Naive thymus-derived CD4-positive, alpha-beta T cell (primary cell): ENCODE measurements at regions not wholly inside any gene's neighbourhood (a gene's known extent, or its start where the extent isn't known, plus 50 kb on each side); places are given as distances from the start of the nearest gene placed in this dataset.

Source experiments
- ATAC-seq: fragments of 150-1000 bp; cut with Tn5 transposase; 2 replicates; pipeline ENCODE4 v1.10.0; 2021; ENCODE audit warnings: mild to moderate bottlenecking, moderate library complexity
- CTCF ChIA-PET: fragments of 350-600 bp; sonication (Branson Sonifier 250); formaldehyde crosslinking; loops from one replicate; lab custom pipeline; 2021; ENCODE audit warnings: antibody characterized with exemption; lab: Charles Lee
- POLR2A ChIA-PET: fragments of 350-600 bp; sonication (Branson Sonifier 250); formaldehyde crosslinking; loops from one replicate; lab custom pipeline; 2021; ENCODE audit warnings: antibody characterized with exemption, inconsistent platforms; lab: Charles Lee
- DNase-seq, 9 donors: peaks; one replicate each; pipeline versions ENCODE4 v3.0.0 to v3.0.0-alpha.2; 2020 to 2022; ENCODE audit warnings: mixed read lengths in 1 of 9
- H3K27ac ChIP-seq: one replicate; pipeline ENCODE4 v1.7.0; 2013; ENCODE audit warnings: mild to moderate bottlenecking, low read depth, low read length, moderate library complexity
- H3K27me3 ChIP-seq, 2 donors: one replicate each; pipeline ENCODE4 v1.7.0; 2013; ENCODE audit warnings: low read length in 2 of 2, mild to moderate bottlenecking in 2 of 2, moderate library complexity in 2 of 2; ENCODE audit not compliant: control insufficient read depth in 2 of 2, insufficient read depth in 2 of 2
- H3K36me3 ChIP-seq, 3 experiments: 1 replicate in 2 of 3; 2 replicates in 1 of 3; pipeline ENCODE4 v1.7.0; 2013; ENCODE audit warnings: low read length in 3 of 3, mild to moderate bottlenecking in 3 of 3, moderate library complexity in 1 of 3; ENCODE audit not compliant: insufficient read depth in 3 of 3, control insufficient read depth in 2 of 3
- H3K4me1 ChIP-seq, 2 donors: one replicate each; pipeline ENCODE4 v1.7.0; 2013; ENCODE audit warnings: low read length in 2 of 2, mild to moderate bottlenecking in 2 of 2, moderate library complexity in 1 of 2; ENCODE audit not compliant: control insufficient read depth in 2 of 2, insufficient read depth in 2 of 2
- H3K4me3 ChIP-seq: 2 replicates; pipeline ENCODE4 v1.7.0; 2013; ENCODE audit warnings: mild to moderate bottlenecking, low read length
- H3K9me3 ChIP-seq, 3 experiments: 1 replicate in 2 of 3; 2 replicates in 1 of 3; pipeline ENCODE4 v1.7.0; 2013; ENCODE audit warnings: low read length in 3 of 3; ENCODE audit not compliant: control insufficient read depth in 2 of 3
- H3K27ac Mint-ChIP-seq, 9 donors: one replicate each; pipeline ENCODE4 v1.8.0; 2020 to 2022; ENCODE audit warnings: mixed read lengths in 9 of 9, mild to moderate bottlenecking in 8 of 9, moderate library complexity in 5 of 9, inconsistent platforms in 2 of 9
- H3K27me3 Mint-ChIP-seq, 5 donors: one replicate each; pipeline ENCODE4 v1.8.0; 2021 to 2022; ENCODE audit warnings: mixed read lengths in 5 of 5, mild to moderate bottlenecking in 1 of 5
- H3K36me3 Mint-ChIP-seq, 5 donors: one replicate each; pipeline ENCODE4 v1.8.0; 2020 to 2022; ENCODE audit warnings: mixed read lengths in 5 of 5, mild to moderate bottlenecking in 3 of 5, inconsistent platforms in 1 of 5
- H3K4me1 Mint-ChIP-seq, 7 donors: one replicate each; pipeline ENCODE4 v1.8.0; 2020 to 2022; ENCODE audit warnings: mixed read lengths in 7 of 7, mild to moderate bottlenecking in 3 of 7, inconsistent platforms in 1 of 7
- H3K4me3 Mint-ChIP-seq, 10 donors: one replicate each; pipeline ENCODE4 v1.8.0; 2020 to 2022; ENCODE audit warnings: mild to moderate bottlenecking in 10 of 10, mixed read lengths in 10 of 10, moderate library complexity in 6 of 10, inconsistent platforms in 2 of 10
- H3K9me3 Mint-ChIP-seq, 11 donors: one replicate each; pipeline ENCODE4 v1.8.0; 2020 to 2022; ENCODE audit warnings: mixed read lengths in 11 of 11, mild to moderate bottlenecking in 4 of 11, inconsistent platforms in 1 of 11, moderate library complexity in 1 of 11
- intact Hi-C, 2 donors: fragments of 100-400 bp; cut with micrococcal nuclease; formaldehyde crosslinking; loops; one replicate each; pipeline ENCODE4 v1.15.1; 2023

DNA sequence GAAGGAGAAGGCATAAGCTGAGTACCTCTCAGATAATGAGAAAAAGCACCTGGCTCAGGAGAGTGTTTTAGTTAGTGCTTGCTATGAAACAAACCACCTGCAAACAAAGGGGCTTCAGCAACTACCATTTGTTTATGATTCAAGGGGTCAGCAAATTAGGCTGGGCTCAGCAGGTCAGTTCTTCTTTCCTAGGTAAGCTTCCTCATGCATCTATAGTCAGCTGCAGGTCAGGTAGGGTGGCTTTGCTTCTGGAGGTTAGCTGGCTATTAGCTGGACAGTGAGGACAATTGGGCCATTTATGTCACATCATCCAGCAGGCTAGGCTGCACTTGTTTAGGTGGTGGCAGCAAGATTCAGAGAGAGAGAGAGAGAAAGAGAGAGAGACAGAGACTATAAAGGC lies 185.5 kb downstream of the EMX2 start:
- Histone ChIP-seq H3K4me1 (no peaks in the 10 kb centered on the region), H3K27me3 (no peaks in the 10 kb centered on the region), H3K36me3 (no peaks in the 10 kb centered on the region), H3K9me3 (no peaks in the 10 kb centered on the region), H3K4me3 (no peak overlapping the region), H3K27ac (no peak overlapping the region)
- no peaks in the 10 kb centered on the region for H3K4me1 Mint-ChIP-seq
- peaks cover 28 to 53% (median 48%) of the 10 kb centered on the region in 5 donors for H3K27me3 Mint-ChIP-seq
- ChIA-PET POLR2A (no interaction called here), CTCF (no interaction called here)
- no peak for DNase-seq
- no peak for ATAC-seq
- H3K9me3 Mint-ChIP-seq, result peaks cover 0 to 3% (median 0%) of the 10 kb centered on the region in 11 donors
- no peak overlapping the region for H3K27ac Mint-ChIP-seq
- H3K4me3 Mint-ChIP-seq, result no peak overlapping the region
- intact Hi-C loops, result no loop called here
- no peaks in the 10 kb centered on the region for H3K36me3 Mint-ChIP-seq

DNA sequence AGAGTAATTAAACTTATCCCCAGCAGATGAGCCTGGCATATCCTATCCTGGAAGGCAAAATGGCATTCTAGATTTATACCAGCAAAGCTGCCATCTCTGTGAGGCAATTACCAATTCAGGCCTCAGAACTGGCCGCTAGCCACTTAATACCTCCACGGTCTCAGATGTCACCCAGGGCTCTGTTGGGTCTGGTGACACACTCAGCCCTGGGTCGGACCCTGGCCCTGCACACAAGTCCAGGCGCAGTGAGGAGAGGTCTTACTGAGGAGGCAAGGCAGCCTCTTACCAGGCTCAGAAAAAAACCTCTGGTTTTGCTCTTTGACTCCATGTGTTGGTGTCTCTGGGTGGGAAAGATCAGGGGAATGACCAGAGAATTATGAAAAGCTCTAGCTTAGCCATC lies 186.6 kb downstream of the EMX2 start:
- Mint-ChIP-seq H3K9me3 (no peaks in the 10 kb centered on the region), H3K27me3 (peaks cover 36 to 60% (median 52%) of the 10 kb centered on the region in 5 donors), H3K27ac (no peak overlapping the region), H3K4me1 (no peaks in the 10 kb centered on the region), H3K36me3 (no peaks in the 10 kb centered on the region), H3K4me3 (no peak overlapping the region)
- H3K9me3 ChIP-seq, result no peaks in the 10 kb centered on the region
- no peaks in the 10 kb centered on the region for H3K36me3 ChIP-seq
- DNase-seq (no peak), ATAC-seq (no peak)
- H3K27me3 ChIP-seq, result no peaks in the 10 kb centered on the region
- ChIA-PET CTCF (no interaction called here), POLR2A (no interaction called here)
- H3K4me1 ChIP-seq, result no peaks in the 10 kb centered on the region
- intact Hi-C loops, result no loop called here
- no peak overlapping the region for H3K4me3 ChIP-seq
- no peak overlapping the region for H3K27ac ChIP-seq

DNA sequence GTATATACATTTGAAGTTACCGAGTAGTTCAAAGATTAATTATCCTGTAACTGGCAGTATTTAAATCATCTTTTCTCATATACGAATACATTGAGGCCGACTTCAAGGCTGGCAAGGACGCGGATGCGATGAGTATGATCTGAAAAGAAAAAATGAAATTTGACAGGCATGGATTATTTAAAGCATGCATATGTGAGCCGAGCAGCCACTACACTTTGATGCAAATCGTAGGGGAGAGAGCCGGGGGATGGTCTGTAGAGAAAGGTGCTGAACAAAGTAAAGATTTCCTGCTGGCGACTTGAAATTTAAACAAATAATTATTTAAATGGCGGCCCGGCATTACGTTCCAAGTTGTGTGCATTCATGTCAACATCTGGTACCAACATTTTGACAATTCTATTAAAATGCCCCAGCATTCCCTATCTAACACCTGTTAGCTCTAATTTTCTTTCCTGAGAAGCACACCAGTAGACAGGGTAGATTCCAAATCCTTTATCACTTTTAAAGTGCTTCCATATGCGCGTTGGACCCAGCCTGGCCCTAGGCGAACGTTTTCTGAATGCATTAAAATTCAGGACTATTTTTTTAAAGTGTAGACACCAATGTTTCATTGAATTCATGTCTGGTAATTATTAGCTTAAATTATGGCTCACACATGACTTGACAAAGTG lies 188.7 kb downstream of the EMX2 start:
- peaks cover 0 to 3% of the 10 kb centered on the region in 2 donors for H3K27me3 ChIP-seq

DNA sequence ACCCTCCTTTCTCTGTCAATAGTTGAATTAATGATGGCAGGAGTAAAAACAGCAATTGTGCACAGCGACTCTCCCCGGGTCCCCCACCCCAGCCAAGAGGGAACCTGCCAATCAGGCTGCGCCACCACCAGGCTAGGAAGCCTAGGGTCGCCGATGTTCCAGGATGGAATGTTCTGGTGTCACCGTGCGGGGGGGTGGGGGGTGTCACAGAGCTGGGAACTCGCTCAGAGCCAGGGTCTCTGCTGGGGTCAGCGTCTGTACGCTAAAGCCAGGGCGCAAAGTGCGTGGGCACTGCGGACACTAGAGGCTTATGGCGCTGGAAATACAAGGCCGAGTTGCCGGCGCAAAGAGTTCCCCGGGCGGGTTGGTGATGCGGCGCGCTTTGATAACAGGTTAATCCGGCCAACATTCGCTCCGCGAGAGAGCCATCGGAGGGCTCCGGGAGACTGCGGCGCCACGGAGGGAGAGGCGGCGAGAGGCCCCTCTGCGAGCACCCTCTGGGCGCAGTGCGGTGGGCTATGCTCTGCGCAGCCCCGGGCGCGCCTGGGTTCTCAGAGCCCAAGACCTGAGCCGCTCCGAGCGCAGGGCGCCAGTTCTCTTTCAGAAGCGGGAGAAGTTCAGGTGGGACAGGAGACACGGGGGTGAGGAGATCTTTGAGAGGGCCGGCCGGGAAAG lies 192.3 kb downstream of the EMX2 start:
- H3K27me3 ChIP-seq, result peaks cover 0 to 3% of the 10 kb centered on the region in 2 donors
- DNase-seq (no peak), ATAC-seq (no peak)
- H3K36me3 ChIP-seq, result no peaks in the 10 kb centered on the region
- H3K27me3 Mint-ChIP-seq, result peaks cover 38 to 66% (median 50%) of the 10 kb centered on the region in 5 donors
- H3K4me3 Mint-ChIP-seq, result no peak overlapping the region
- no peak overlapping the region for H3K27ac ChIP-seq
- POLR2A ChIA-PET, result no interaction called here
- CTCF ChIA-PET, result no interaction called here
- peaks cover 0 to 5% (median 0%) of the 10 kb centered on the region in 7 donors for H3K4me1 Mint-ChIP-seq
- no peak overlapping the region for H3K4me3 ChIP-seq
- no peaks in the 10 kb centered on the region for H3K4me1 ChIP-seq
- intact Hi-C loops, result no loop called here
- no peaks in the 10 kb centered on the region for H3K9me3 Mint-ChIP-seq
- no peaks in the 10 kb centered on the region for H3K9me3 ChIP-seq
- H3K36me3 Mint-ChIP-seq, result no peaks in the 10 kb centered on the region
- H3K27ac Mint-ChIP-seq, result no peak overlapping the region

More for the DNA sequence above, 188.7 kb downstream of the EMX2 start:
- Mint-ChIP-seq H3K27me3 (peaks cover 57 to 73% (median 59%) of the 10 kb centered on the region in 5 donors), H3K4me3 (no peak overlapping the region), H3K9me3 (no peaks in the 10 kb centered on the region), H3K36me3 (no peaks in the 10 kb centered on the region), H3K27ac (no peak overlapping the region), H3K4me1 (peaks cover 0 to 5% (median 0%) of the 10 kb centered on the region in 7 donors)
- no peak for DNase-seq
- POLR2A ChIA-PET, result no interaction called here
- Histone ChIP-seq H3K4me1 (no peaks in the 10 kb centered on the region), H3K9me3 (no peaks in the 10 kb centered on the region), H3K36me3 (no peaks in the 10 kb centered on the region), H3K27ac (no peak overlapping the region), H3K4me3 (no peak overlapping the region)
- no peak for ATAC-seq
- intact Hi-C loops, result no loop called here
- CTCF ChIA-PET, result no interaction called here

DNA sequence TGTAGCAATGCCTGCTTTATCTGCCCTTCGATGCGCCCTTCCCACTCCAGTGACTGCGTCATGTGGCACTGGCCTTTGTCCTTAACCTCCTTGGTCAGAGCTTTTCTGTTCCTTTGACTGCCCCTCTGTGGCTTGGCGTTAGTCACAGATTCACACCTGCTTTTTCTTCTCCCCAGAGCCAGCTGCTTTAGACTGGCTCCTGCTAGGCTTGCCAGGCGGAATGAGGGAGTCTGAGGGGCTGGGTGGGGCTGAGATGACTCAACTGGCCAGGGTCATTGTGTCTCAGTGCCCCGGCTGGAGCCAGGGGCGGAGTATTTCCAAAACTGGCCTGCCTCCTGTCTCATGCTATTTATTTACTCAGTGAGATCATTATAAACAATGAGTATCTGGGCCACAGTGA lies 194.1 kb downstream of the EMX2 start:
- ATAC-seq (no peak), DNase-seq (no peak)
- H3K36me3 ChIP-seq, result no peaks in the 10 kb centered on the region
- intact Hi-C loops, result no loop called here
- Mint-ChIP-seq H3K36me3 (no peaks in the 10 kb centered on the region), H3K4me3 (no peak overlapping the region), H3K27ac (no peak overlapping the region), H3K9me3 (peaks cover 0 to 2% (median 0%) of the 10 kb centered on the region in 11 donors), H3K4me1 (peaks cover 0 to 5% (median 0%) of the 10 kb centered on the region in 7 donors), H3K27me3 (peaks cover 31 to 49% (median 44%) of the 10 kb centered on the region in 5 donors)
- POLR2A ChIA-PET, result no interaction called here
- peaks cover 0 to 3% of the 10 kb centered on the region in 2 donors for H3K27me3 ChIP-seq
- no peaks in the 10 kb centered on the region for H3K9me3 ChIP-seq
- CTCF ChIA-PET, result no interaction called here
- H3K4me1 ChIP-seq, result no peaks in the 10 kb centered on the region
- H3K27ac ChIP-seq, result no peak overlapping the region
- H3K4me3 ChIP-seq, result no peak overlapping the region

DNA sequence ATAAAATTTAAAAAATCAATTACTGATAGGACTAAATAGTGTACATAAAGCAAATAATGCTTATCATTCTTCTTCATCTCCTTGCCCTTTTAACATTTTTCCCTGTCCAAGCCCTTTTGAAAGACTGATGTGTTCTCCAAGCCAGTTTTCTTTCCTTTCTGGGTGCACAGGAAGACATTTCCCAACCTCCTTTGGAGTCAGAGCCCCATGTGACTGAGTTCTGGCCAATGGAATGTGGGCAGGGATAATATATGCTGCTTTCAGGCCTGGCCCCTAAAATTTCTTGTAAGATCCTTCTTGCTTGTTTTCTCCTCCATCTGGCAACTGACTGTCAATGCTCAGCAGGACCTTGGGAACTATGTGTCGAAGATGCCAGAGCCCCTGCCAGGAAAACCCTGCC lies 197.5 kb downstream of the EMX2 start:
- Mint-ChIP-seq H3K9me3 (peaks cover 0 to 2% (median 0%) of the 10 kb centered on the region in 11 donors), H3K4me1 (peaks cover 0 to 5% (median 0%) of the 10 kb centered on the region in 7 donors)
- intact Hi-C loops, result no loop called here

More for the DNA sequence above, 197.5 kb downstream of the EMX2 start:
- Mint-ChIP-seq H3K27ac (no peak overlapping the region), H3K27me3 (peaks cover 20 to 38% (median 25%) of the 10 kb centered on the region in 5 donors), H3K4me3 (no peak overlapping the region), H3K36me3 (no peaks in the 10 kb centered on the region)
- H3K4me1 ChIP-seq, result no peaks in the 10 kb centered on the region
- ChIA-PET CTCF (no interaction called here), POLR2A (no interaction called here)
- H3K27ac ChIP-seq, result no peak overlapping the region
- no peak for ATAC-seq
- no peaks in the 10 kb centered on the region for H3K9me3 ChIP-seq
- H3K4me3 ChIP-seq, result no peak overlapping the region
- H3K27me3 ChIP-seq, result peaks cover 0 to 3% of the 10 kb centered on the region in 2 donors
- no peaks in the 10 kb centered on the region for H3K36me3 ChIP-seq
- DNase-seq, result no peak
